ENCODE measurements at regions not wholly inside any gene's neighbourhood (a gene's known extent, or its start where the extent isn't known, plus 50 kb on each side); places are given as distances from the start of the nearest gene placed in this dataset.
"Not testable (repeated sequence)": the region's sequence is repeated elsewhere in the genome, so short reads cannot be mapped to it uniquely, and the experiment has no call there.

- dilution Hi-C loops (cut with MboI; ENCODE audit: extremely low pct_ligation_motif_present, low sequenced_read_pairs) = no loop called here
- no peak overlapping the region for H3K27ac ChIP-seq (ENCODE audit: control insufficient read depth, insufficient read depth, low read length)
- no peaks in the 10 kb centered on the region for H3K9me3 ChIP-seq (ENCODE audit: control insufficient read depth, low read depth, low read length)
- H3K36me3 ChIP-seq (ENCODE audit: control insufficient read depth in 2 of 2, extremely low read depth in 1 of 2, insufficient read depth in 2 of 2, low read length in 2 of 2) = no peaks in the 10 kb centered on the region
- H3K4me2 ChIP-seq (ENCODE audit: control insufficient read depth, extremely low read depth, insufficient read depth, low read depth, low read length) = no peak overlapping the region
- no peak overlapping the region for H3K4me3 ChIP-seq (ENCODE audit: control insufficient read depth in 2 of 3, extremely low read depth in 1 of 3, insufficient read depth in 2 of 3, low read depth in 1 of 3, low read length in 3 of 3)
- DNase-seq (ENCODE audit: low read depth, low spot score) (no peak), FAIRE-seq (peak; percentile 44)
- H2AFZ ChIP-seq (ENCODE audit: control insufficient read depth, low read length) = no peak overlapping the region
- no peaks in the 10 kb centered on the region for H3K79me2 ChIP-seq (ENCODE audit: control insufficient read depth, insufficient read depth, low read length)
- no peaks in the 10 kb centered on the region for H3K9me1 ChIP-seq (ENCODE audit: control insufficient read depth, extremely low read depth, insufficient read depth, low read length)
- H3K9ac ChIP-seq (ENCODE audit: control insufficient read depth, extremely low read depth, insufficient read depth, low read length) = no peak overlapping the region
- H4K20me1 ChIP-seq (ENCODE audit: control insufficient read depth, extremely low read depth, insufficient read depth, low read length) = no peaks in the 10 kb centered on the region
- peaks cover 44% of the 10 kb centered on the region for H3K4me1 ChIP-seq (ENCODE audit: control insufficient read depth, extremely low read depth, insufficient read depth, low read length)
- no peaks in the 10 kb centered on the region for H3K27me3 ChIP-seq (ENCODE audit: control insufficient read depth, extremely low read depth, insufficient read depth, low read length)
- TF ChIP-seq, protein P1, sequence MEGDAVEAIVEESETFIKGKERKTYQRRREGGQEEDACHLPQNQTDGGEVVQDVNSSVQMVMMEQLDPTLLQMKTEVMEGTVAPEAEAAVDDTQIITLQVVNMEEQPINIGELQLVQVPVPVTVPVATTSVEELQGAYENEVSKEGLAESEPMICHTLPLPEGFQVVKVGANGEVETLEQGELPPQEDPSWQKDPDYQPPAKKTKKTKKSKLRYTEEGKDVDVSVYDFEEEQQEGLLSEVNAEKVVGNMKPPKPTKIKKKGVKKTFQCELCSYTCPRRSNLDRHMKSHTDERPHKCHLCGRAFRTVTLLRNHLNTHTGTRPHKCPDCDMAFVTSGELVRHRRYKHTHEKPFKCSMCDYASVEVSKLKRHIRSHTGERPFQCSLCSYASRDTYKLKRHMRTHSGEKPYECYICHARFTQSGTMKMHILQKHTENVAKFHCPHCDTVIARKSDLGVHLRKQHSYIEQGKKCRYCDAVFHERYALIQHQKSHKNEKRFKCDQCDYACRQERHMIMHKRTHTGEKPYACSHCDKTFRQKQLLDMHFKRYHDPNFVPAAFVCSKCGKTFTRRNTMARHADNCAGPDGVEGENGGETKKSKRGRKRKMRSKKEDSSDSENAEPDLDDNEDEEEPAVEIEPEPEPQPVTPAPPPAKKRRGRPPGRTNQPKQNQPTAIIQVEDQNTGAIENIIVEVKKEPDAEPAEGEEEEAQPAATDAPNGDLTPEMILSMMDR (optimal IDR thresholded peaks at IDR 0.05 in 1 of 3, IDR thresholded peaks at IDR 0.05 in 1 of 3, conservative IDR thresholded peaks at IDR 0.05 in 1 of 3; ENCODE audit: extremely low read depth in 1 of 3, insufficient read depth in 2 of 3, low read length in 3 of 3) = no peak
- no peak for TF ChIP-seq EZH2 (IDR thresholded peaks at IDR 0.05; ENCODE audit: low read length)
Measured at GRCh38 chr1:30654188-30654587, 69.2 kb downstream of the MATN1 start.

DNA sequence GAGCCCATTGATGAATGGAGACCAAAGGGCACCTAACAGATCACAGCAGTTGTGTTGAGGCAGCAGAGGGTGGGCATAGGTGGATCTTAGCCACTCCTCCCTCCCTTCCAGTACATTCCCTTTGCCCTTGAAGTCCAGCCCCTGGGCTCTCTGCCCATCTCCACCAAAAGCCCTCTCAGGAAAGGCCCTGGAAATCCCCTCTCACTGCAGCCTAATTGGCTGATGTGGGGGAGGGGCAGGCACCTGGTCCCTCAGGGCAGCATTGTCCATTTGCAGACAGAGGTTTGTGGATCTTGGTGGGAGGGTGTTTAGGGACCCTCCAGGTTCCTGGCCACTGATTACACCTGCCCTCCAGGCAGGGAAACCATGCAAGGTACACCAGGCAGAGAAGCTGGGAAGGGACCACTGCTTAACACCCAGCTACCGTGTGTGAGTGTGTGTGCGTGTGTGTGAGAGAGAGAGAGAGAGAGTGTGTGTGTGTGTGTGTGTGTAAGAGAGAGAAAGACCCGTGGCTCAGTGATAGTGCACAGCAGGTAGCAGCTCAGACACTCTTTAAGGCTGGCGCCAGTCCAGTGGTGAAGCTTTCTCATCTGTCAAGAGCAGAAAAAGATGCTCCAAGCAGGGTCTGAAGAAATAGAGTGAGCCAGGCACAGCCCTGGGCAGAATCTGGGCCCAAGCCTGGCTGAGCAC is 71.1 kb downstream of the MATN1 start:
- peak overlapping the region; percentile 26 for H3K27ac ChIP-seq (ENCODE audit: control insufficient read depth, insufficient read depth, low read length)
- no peak overlapping the region for H2AFZ ChIP-seq (ENCODE audit: control insufficient read depth, low read length)
- FAIRE-seq = peak; percentile 43
- no peaks in the 10 kb centered on the region for H3K79me2 ChIP-seq (ENCODE audit: control insufficient read depth, insufficient read depth, low read length)
- dilution Hi-C loops (cut with MboI; ENCODE audit: extremely low pct_ligation_motif_present, low sequenced_read_pairs) = no loop called here
- TF ChIP-seq EZH2 (IDR thresholded peaks at IDR 0.05; ENCODE audit: low read length) = no peak
- TF ChIP-seq, protein P1 (optimal IDR thresholded peaks at IDR 0.05 in 1 of 3, IDR thresholded peaks at IDR 0.05 in 1 of 3, conservative IDR thresholded peaks at IDR 0.05 in 1 of 3; ENCODE audit: extremely low read depth in 1 of 3, insufficient read depth in 2 of 3, low read length in 3 of 3) = no peak
- H3K9me1 ChIP-seq (ENCODE audit: control insufficient read depth, extremely low read depth, insufficient read depth, low read length) = no peaks in the 10 kb centered on the region
- peaks cover 41% of the 10 kb centered on the region for H3K4me1 ChIP-seq (ENCODE audit: control insufficient read depth, extremely low read depth, insufficient read depth, low read length)
- H3K4me2 ChIP-seq (ENCODE audit: control insufficient read depth, extremely low read depth, insufficient read depth, low read depth, low read length) = peak overlapping the region; percentile 6
- H3K9ac ChIP-seq (ENCODE audit: control insufficient read depth, extremely low read depth, insufficient read depth, low read length) = no peak overlapping the region
- no peak for DNase-seq (ENCODE audit: low read depth, low spot score)
- H3K27me3 ChIP-seq (ENCODE audit: control insufficient read depth, extremely low read depth, insufficient read depth, low read length) = no peaks in the 10 kb centered on the region
- no peak overlapping the region for H3K4me3 ChIP-seq (ENCODE audit: control insufficient read depth in 2 of 3, extremely low read depth in 1 of 3, insufficient read depth in 2 of 3, low read depth in 1 of 3, low read length in 3 of 3)
- no peaks in the 10 kb centered on the region for H4K20me1 ChIP-seq (ENCODE audit: control insufficient read depth, extremely low read depth, insufficient read depth, low read length)
- H3K9me3 ChIP-seq (ENCODE audit: control insufficient read depth, low read depth, low read length) = no peaks in the 10 kb centered on the region
- no peaks in the 10 kb centered on the region for H3K36me3 ChIP-seq (ENCODE audit: control insufficient read depth in 2 of 2, extremely low read depth in 1 of 2, insufficient read depth in 2 of 2, low read length in 2 of 2)

DNA sequence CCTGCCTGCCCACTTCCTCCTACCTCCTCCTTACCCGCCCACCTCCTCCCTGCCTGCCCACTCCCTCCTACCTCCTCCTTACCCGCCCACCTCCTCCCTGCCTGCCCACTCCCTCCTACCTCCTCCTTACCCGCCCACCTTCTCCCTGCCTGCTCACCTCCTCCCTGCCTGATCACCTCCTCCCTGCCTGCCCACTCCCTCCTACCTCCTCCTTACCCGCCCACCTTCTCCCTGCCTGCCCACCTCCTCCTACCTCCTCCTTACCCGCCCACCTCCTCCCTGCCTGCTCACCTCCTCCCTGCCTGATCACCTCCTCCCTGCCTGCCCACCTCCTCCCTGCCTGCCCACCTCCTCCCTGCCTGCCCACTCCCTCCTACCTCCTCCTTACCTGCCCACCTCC is 72.0 kb downstream of the MATN1 start:
- H3K4me3 ChIP-seq (ENCODE audit: control insufficient read depth in 2 of 3, extremely low read depth in 1 of 3, insufficient read depth in 2 of 3, low read depth in 1 of 3, low read length in 3 of 3); H3K27me3 ChIP-seq (ENCODE audit: control insufficient read depth, extremely low read depth, insufficient read depth, low read length); H3K9me1 ChIP-seq (ENCODE audit: control insufficient read depth, extremely low read depth, insufficient read depth, low read length); H3K9me3 ChIP-seq (ENCODE audit: control insufficient read depth, low read depth, low read length); FAIRE-seq; DNase-seq (ENCODE audit: low read depth, low spot score); H3K79me2 ChIP-seq (ENCODE audit: control insufficient read depth, insufficient read depth, low read length); dilution Hi-C loops (cut with MboI; ENCODE audit: extremely low pct_ligation_motif_present, low sequenced_read_pairs); H4K20me1 ChIP-seq (ENCODE audit: control insufficient read depth, extremely low read depth, insufficient read depth, low read length); H3K4me2 ChIP-seq (ENCODE audit: control insufficient read depth, extremely low read depth, insufficient read depth, low read depth, low read length); H3K36me3 ChIP-seq (ENCODE audit: control insufficient read depth in 2 of 2, extremely low read depth in 1 of 2, insufficient read depth in 2 of 2, low read length in 2 of 2): not testable (repeated sequence)
- H3K4me1 ChIP-seq (ENCODE audit: control insufficient read depth, extremely low read depth, insufficient read depth, low read length) = peaks cover 49% of the 10 kb centered on the region
- peak overlapping the region; percentile 89 for H3K27ac ChIP-seq (ENCODE audit: control insufficient read depth, insufficient read depth, low read length)
- H2AFZ ChIP-seq (ENCODE audit: control insufficient read depth, low read length) = peak overlapping the region; percentile 69
- peak overlapping the region; percentile 69 for H3K9ac ChIP-seq (ENCODE audit: control insufficient read depth, extremely low read depth, insufficient read depth, low read length)

Data from keratinocyte (primary cell).